Islet of Langerhans (tissue), 1 donor: ENCODE measurements at regions not wholly inside any gene's neighbourhood (a gene's known extent, or its start where the extent isn't known, plus 50 kb on each side); places are given as distances from the start of the nearest gene placed in this dataset.
A peak's percentile ranks its signal among the peaks of the same experiment; 100 is the strongest.
"Not testable (repeated sequence)": the region's sequence is repeated elsewhere in the genome, so short reads cannot be mapped to it uniquely, and the experiment has no call there.

Experiments
- FAIRE-seq: peaks from one replicate; lab custom pipeline; 2011; peaks lifted over from hg19 to GRCh38; lab: Jason Lieb, UNC

GRCh38 chr13:80173224-80173623 is 167.7 kb downstream of the SPRY2 start:
- no peak for FAIRE-seq

DNA sequence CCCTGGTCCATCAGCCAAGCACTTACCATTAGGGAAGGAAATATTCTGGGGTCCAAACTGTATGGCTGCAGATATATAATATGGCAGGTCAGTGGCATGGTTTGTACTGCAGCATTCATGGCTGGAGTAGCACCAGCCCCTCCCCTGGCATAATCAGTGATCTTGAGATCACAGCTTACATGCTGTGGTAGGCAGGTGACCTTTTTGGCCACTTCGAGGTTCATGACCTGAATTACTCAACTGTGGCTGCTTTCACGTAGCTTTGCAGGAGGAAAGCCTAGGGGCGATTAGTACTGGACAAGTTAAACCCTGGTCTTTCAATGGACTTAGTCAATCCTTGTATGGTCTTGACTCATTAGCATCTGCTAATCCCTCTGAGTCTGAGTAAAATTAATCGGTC is 169.8 kb downstream of the SPRY2 start:
- FAIRE-seq = no peak

- FAIRE-seq = no peak
Measured at GRCh38 chr13:80168089-80168850, 172.7 kb downstream of the SPRY2 start.

DNA sequence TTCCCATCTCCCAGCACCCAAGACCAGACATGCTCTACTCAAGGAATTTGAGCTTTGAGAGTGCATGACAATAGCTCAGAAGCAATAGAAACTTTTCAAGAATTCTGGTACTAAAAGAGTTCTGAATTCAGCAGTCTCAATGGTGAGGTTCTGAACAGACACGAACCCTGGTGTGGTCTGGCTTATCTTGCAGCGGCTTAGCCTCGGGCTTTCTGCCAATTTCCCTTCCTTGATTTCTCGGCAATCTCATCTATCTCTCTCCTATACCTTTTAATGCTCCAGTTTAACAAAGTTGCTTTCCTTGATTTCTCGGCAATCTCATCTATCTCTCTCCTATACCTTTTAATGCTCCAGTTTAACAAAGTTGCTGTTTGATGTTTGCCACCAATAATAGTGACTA is 174.6 kb downstream of the SPRY2 start:
- no peak for FAIRE-seq

GRCh38 chr13:80164462-80164861 is 176.5 kb downstream of the SPRY2 start:
- FAIRE-seq = no peak

- FAIRE-seq = no peak
Measured at GRCh38 chr13:80161896-80162295, 179.0 kb downstream of the SPRY2 start.

DNA sequence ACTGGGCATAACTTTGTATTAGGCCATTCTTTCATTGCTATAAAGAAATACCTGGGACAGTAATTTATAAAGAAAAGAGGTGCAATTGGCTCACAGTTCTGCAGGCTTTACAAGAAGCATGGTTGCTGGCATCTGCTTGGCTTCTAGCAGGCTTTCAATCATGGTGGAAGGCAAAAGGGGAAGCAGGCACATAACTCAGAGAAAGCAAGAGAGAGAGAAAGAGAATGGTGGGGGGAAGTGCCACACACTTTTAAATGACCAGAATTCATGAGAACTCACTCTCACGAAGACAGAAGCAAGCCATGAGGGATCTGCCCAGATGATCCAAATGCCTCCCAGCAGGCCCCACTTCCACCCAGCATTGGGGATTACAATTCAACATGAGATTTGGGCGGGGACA is 179.7 kb downstream of the SPRY2 start:
- no peak for FAIRE-seq

GRCh38 chr13:80160110-80160509 is 180.8 kb downstream of the SPRY2 start:
- no peak for FAIRE-seq

DNA sequence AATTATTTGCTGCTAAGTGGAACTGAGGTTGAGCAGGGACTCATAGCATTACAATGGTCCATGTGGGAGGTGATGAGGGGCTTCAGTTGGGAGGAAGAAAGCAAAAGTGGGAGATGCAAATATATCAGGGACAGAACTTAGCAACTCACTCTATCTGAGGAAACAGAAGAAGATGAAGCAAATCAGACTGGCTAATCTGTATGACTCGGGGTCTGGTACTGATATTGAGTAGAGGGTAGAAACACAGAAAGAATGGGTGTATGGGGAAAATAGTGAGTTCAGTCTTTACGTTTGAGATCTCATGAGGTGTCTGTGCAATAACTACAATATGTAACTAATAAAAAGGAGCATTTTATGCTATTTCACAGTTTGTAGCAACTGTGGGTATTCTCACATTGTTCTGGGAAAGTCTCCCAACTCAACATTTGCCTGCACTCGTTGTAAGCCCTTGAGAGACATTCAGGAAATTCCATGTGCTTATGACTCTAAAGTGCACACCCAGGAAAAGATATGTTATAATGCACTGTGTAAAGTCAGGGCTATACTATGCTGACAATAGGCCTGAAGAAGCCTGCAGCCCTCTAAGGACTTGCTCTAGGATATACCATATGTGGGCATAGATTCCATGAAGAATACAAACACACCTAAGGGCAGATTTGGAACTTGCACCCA is 183.5 kb downstream of the SPRY2 start:
- no peak for FAIRE-seq

GRCh38 chr13:80152142-80152541 is 188.8 kb downstream of the SPRY2 start:
- not testable (repeated sequence) for FAIRE-seq

GRCh38 chr13:80151016-80151415 is 189.9 kb downstream of the SPRY2 start:
- FAIRE-seq = no peak

DNA sequence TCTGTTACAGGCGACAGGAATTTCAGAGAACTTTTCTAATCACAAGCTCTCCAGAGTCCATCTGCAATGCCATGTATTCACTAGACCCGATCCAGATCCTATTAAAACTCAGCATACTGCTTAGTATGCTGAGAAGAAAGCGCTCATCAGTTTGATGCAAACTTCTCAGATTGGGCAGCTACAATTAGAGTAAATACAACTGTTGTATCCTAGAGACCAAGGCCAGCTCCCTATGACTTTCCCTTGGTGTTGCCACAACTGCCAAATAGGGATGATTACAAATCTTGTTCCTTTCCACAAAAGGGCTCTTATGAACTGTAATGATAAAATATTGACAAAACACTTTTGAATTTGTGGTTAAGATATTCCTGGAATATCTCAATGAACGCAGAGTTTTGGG is 191.2 kb downstream of the SPRY2 start:
- FAIRE-seq = no peak

DNA sequence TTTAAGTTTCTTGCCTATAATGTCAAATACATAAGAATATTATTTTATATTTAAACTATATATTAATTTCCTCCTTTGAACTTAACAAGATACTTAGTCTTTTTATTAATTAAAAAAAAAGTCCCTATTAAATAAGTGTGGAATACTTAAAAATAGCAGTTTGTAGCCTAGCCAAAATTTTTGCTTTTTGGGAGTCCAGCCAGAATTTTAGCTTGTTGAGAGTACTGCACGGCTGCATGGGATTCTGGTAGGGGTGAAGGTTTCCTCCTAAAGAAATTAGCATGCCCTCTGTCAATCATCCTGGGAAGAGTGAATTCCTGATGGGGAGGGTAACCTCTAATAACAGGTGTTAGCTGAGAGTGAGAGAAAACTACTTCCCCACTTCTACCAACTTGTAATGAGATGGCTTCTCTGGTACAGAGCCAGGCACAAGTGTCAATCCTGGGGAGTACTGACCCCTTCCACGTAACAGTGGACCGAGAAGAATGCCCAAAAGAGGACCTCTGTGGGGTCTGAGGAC is 195.7 kb downstream of the SPRY2 start:
- no peak for FAIRE-seq

- FAIRE-seq = no peak
Measured at GRCh38 chr13:80144493-80144892, 196.4 kb downstream of the SPRY2 start.

- FAIRE-seq = no peak
Measured at GRCh38 chr13:80141123-80141849, 199.6 kb downstream of the SPRY2 start.

DNA sequence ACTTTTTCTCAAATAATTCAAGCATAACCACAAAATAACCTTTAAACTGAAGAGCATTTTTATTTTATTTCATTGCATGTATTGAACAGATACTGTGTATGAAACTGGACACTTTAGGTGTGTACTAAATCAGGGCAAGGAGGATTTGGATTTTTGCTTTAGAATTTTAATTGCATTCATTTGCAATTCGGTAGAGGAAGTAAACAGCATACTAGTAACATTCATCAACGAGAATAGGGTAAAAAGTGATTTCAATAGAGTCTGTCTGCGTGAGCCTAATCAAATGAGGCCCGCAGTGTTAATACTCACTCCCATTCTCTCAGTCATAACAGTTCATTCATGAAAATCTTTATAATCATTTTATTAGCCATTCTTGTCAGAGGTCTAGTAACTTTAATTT is 200.2 kb downstream of the SPRY2 start:
- no peak for FAIRE-seq

- no peak for FAIRE-seq
Measured at GRCh38 chr13:80139196-80139595, 201.7 kb downstream of the SPRY2 start.

GRCh38 chr13:80137994-80138393 is 202.9 kb downstream of the SPRY2 start:
- FAIRE-seq = no peak

- no peak for FAIRE-seq
Measured at GRCh38 chr13:80134346-80134745, 206.6 kb downstream of the SPRY2 start.

DNA sequence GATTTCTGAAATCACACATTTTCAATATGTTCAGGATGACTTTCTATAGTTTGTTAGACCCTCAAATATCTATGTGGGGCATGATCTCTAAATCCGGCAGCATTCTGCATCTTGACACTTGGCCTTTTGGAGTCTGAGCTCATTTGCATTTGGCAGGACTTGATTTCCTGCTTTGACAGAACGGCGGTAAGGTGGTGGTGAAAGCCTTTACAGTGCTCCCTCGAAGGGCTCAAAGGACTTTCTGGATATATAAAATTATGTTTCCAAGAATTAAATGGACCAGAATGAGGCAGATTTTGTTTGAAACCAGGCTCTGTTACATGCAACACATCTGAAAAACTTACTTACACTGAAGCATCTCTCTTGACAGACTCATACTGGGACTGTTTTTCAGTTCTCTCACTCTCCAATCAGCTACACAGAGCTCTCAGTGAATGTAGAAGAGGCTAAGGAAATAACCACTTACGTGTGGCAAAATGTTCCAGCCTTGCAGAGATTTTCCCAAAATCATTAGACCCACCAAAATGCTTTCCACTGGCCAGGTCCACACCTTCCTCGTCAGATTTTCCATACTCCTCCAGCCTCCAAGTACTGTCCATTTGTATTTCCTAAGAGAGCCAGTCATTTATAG is 207.2 kb downstream of the SPRY2 start:
- no peak for FAIRE-seq

DNA sequence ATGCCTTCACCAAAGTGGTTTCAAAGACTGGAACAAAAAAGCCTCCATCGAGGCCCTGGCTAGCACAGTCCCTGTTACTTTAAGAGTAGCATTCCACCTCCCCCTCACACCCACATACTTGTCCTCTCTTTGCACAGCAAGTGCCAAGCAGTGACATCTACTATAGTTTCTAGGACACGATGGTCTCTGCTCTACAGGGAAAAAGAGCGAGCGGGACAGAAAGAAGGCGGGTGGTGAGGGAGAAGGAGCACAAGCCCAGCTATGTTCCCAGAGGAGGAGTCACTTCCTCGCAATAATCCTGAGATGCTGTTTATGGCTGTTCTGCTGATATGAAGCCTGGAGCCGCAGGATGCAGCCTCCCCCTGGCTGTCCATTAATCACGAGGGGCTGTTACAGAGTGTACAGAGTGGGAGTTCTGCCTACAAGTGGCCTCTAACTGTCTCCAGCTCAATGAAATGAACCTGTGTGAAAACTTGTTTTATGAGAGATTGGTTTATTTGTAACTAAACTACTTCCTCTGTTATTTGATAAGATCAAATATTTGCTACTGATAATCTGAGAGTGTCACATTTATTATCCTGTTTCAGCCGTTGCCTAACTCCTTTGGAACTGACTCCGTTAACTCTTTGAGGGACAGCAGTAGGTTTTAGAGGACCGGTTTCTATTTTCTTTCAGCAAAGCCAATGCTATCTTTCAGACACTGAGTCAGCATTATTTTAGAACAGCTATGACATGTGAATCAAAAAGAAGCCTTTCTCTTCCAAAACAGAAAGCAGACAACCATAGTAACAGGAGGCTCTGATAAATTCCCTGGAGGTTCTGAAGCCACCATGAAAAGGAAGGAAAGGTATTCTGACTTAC is 208.0 kb downstream of the SPRY2 start:
- peak; percentile 75 for FAIRE-seq

- FAIRE-seq = peak; percentile 69
Measured at GRCh38 chr13:80131204-80131603, 209.7 kb downstream of the SPRY2 start.
